GM19452 (cell line): ENCODE measurements at regions not wholly inside any gene's neighbourhood (a gene's known extent, or its start where the extent isn't known, plus 50 kb on each side); places are given as distances from the start of the nearest gene placed in this dataset.

Experiments
- ATAC-seq: cut with Tn5 transposase; IDR thresholded peaks from one replicate; pipeline ENCODE4 v1.9.1; 2021; ENCODE audit not compliant: unreplicated experiment

DNA sequence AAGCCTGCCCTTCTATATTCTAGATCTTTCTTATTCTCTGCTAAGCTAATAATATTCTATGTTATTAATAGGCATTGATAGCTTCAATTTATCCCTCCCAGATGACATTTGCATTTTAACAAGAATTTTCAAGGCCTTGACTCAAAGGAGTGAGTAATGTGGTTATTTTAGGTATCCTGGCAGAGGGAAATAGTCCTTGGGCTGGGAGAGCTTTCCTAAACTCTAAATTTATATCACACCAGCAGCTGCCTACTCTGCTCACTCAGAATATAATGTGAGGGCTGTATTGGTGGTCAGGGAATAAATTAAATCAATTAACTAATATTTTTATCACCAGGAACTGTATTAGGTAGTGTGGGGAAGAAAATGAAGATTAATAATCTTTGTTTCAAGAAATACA, 74.8 kb upstream of the ADAM23 start:
- no peak for ATAC-seq

DNA sequence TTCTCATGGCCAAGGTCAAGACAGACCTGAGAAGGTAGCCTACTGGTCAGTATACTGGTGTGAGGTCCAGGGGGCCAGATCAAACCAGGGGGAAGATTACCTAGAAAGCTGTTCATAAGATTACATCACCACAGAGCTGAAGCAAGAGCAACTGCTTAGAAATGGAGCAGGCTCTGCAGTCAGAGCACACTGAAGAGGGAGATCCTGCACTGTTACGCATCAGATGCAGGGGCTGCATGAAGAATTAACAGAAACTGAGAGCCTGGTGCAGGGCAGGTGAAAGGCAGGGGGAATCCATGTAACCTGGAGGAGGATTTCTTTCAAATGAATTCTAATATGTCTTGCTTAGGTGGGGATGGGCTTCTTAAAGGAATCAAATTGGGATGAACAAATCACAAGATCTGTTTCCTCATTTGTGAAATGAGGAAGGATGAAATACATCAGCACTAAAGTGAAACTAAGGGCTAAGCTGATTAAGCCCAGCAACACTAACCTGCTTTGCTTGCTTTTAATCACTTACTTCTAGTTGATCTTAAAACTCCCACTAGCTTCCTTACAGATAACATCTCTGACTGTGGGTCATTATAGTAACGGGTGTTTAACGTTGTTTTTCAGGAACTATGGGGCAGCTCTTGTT, 74.3 kb upstream of the ADAM23 start:
- no peak for ATAC-seq

- no peak for ATAC-seq
These were observed 67.4 kb upstream of the ADAM23 start for GRCh38 chr2:206375956-206376355.

DNA sequence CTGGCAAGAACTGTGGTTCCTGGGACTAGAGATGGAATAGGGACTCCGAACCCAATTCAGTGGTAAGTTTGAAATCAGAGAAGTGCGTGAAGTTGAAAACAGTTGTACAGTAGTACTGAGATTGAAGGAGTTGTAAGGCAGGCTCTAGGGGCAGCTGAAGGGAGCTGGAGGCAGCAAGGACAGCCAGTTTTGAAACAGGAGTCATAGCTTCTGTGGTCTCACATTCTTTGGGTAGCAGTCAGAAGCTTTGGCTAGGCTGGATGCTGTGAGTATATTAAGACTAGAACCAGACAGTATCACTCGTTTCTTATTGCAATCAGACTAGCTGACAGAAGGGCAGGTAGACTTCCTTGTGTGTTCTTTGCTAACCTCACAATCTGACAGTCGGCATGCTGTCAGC, 64.5 kb upstream of the ADAM23 start:
- no peak for ATAC-seq

GRCh38 chr2:206379266-206379665, 64.1 kb upstream of the ADAM23 start:
- no peak for ATAC-seq

GRCh38 chr2:206379886-206380285, 63.4 kb upstream of the ADAM23 start:
- ATAC-seq: no peak

GRCh38 chr2:206381881-206382280, 61.5 kb upstream of the ADAM23 start:
- no peak for ATAC-seq

DNA sequence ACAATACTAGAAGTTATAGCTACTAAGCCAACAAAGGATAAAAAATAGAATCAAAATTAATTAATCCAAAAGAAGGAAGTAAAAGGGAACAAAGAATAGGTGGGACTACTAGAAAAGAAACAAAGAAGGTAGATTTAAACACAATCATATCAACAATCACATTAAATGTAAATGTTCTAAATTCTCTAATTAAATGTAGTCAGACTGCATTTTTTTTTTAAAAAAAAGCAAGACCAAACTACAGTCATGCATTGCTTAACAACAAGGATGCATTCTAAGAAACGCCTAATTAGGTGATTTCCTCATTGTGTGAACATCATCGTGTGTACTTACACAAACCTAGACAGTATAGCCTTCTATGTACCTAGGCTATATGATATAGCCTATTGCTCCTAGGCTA, 59.7 kb upstream of the ADAM23 start:
- ATAC-seq: no peak

GRCh38 chr2:206387808-206388207, 55.5 kb upstream of the ADAM23 start:
- no peak for ATAC-seq

GRCh38 chr2:206388698-206389097, 54.6 kb upstream of the ADAM23 start:
- ATAC-seq: no peak

GRCh38 chr2:206389164-206389563, 54.2 kb upstream of the ADAM23 start:
- ATAC-seq: no peak

GRCh38 chr2:206390181-206390580, 53.2 kb upstream of the ADAM23 start:
- ATAC-seq: no peak

DNA sequence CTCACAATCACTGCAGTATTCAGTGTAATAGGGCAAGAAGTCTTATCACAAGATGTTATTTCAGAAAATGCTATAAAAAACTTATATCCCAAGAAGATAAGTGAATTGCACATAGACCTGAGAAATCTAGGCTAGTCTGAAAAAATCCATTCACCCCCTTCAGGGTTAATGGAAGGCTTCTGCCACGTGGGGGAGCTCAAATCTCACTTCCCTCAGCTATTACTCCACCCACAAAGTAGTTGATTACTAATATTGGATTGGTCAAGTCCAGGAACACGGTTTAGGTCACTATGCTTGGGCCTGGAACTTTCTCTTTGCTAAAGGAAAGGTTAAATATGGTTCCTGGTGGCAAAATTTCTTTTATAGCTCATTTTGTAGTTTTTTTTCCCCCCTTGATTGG, 51.2 kb upstream of the ADAM23 start:
- ATAC-seq: peak; percentile 98
